ENCODE measurements at regions not wholly inside any gene's neighbourhood (a gene's known extent, or its start where the extent isn't known, plus 50 kb on each side); places are given as distances from the start of the nearest gene placed in this dataset.
"Not testable (repeated sequence)": the region's sequence is repeated elsewhere in the genome, so short reads cannot be mapped to it uniquely, and the experiment has no call there.

DNA sequence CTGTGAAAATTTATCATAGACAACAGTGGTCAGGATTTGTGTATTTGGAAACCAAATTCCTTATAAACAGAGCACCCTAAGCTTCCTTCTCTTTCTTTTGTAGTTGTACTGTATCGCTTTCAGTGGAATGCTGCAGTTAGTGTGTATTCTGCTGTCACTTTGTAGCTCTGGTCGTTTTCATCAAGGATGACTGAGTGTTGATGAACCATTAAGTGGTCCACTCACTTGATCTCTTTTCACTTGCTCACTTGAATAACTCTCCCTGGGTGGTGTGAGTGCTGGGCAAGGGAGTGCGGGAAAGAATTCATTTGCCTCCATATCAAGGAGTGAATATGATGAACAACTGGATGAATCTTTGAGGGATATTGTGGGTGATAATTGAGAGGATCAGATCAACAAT lies 1225.7 kb upstream of the WWC1 start:
- Mint-ChIP-seq H3K4me3 (no peak overlapping the region), H3K27ac (no peak overlapping the region), H3K9me3 (peaks cover 0 to 26% (median 5%) of the 10 kb centered on the region in 6 donors), H3K27me3 (ENCODE audit: low read depth in 3 of 3) (no peaks in the 10 kb centered on the region), H3K36me3 (no peaks in the 10 kb centered on the region), H3K4me1 (no peaks in the 10 kb centered on the region)
- no peak for DNase-seq

DNA sequence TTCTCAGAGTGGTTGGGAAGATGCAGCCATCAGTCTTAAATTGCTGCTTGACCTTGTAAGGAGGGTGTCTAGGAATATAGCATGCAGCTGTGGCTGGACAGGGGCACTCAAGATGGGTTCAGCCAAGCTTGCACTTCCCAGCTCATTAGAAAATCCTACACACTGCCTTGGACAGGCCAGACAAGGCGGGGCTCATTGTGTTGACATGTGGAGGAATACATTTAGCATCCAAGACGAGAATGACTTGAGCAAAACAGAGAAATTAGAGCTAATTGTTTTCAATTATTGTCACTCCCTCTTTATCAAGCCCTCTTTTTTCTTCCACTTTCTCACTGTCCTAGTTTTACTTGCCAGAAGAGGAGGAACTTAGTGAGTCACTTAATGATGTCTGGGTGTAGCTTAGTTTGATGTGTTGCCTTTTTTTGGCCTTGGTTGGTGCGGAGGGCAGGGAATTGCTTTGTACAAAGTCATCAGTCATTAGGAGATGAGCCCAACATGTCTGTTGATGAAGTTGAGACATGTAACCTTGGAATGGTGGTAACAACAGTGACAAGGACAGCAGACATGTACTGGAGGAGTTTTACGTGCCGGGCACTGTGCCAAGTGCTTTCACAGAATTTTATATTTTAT lies 1219.3 kb upstream of the WWC1 start:
- Mint-ChIP-seq H3K9me3 (peaks cover 0 to 31% (median 10%) of the 10 kb centered on the region in 6 donors), H3K27me3 (ENCODE audit: low read depth in 3 of 3) (peaks cover 0 to 2% (median 0%) of the 10 kb centered on the region in 3 donors), H3K4me1 (no peaks in the 10 kb centered on the region), H3K27ac (no peak overlapping the region), H3K4me3 (no peak overlapping the region), H3K36me3 (no peaks in the 10 kb centered on the region)
- DNase-seq = no peak

DNA sequence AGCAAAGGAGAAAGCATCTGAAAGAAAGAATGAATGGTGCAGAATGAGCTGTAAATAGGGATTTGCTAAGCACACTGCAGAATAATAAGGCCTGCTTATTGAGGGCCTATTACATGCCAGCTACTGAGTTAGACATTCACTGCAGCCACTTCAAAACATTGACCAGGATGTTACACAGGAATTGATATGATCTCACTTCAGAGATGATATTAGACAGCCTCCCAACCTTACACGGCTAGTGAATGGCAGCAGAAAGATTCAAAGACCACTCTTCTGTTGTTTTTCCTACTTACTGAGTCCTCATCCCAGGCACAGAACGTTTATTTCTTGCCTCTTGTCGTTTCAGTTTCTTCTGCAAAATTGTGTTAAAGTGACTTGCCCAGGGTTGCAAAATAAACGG lies 1209.9 kb upstream of the WWC1 start:
- H3K27me3 Mint-ChIP-seq (ENCODE audit: low read depth in 3 of 3) = peaks cover 0 to 2% (median 0%) of the 10 kb centered on the region in 3 donors
- no peaks in the 10 kb centered on the region for H3K36me3 Mint-ChIP-seq
- DNase-seq = no peak
- no peaks in the 10 kb centered on the region for H3K4me1 Mint-ChIP-seq
- H3K27ac Mint-ChIP-seq = no peak overlapping the region
- no peak overlapping the region for H3K4me3 Mint-ChIP-seq
- peaks cover 0 to 15% (median 3%) of the 10 kb centered on the region in 6 donors for H3K9me3 Mint-ChIP-seq

GRCh38 chr5:167096816-167097215 lies 1194.6 kb upstream of the WWC1 start:
- Mint-ChIP-seq H3K27ac (no peak overlapping the region), H3K27me3 (ENCODE audit: low read depth in 3 of 3) (peaks cover 0 to 2% (median 0%) of the 10 kb centered on the region in 3 donors), H3K4me1 (no peaks in the 10 kb centered on the region), H3K36me3 (no peaks in the 10 kb centered on the region), H3K4me3 (no peak overlapping the region), H3K9me3 (peaks cover 7 to 37% (median 15%) of the 10 kb centered on the region in 6 donors)
- no peak for DNase-seq

- Mint-ChIP-seq H3K27me3 (ENCODE audit: low read depth in 3 of 3) (peaks cover 0 to 4% (median 0%) of the 10 kb centered on the region in 3 donors), H3K36me3 (no peaks in the 10 kb centered on the region), H3K4me3 (no peak overlapping the region), H3K4me1 (no peaks in the 10 kb centered on the region), H3K27ac (no peak overlapping the region), H3K9me3 (peaks cover 7 to 45% (median 33%) of the 10 kb centered on the region in 6 donors)
- no peak for DNase-seq
Observed at GRCh38 chr5:167104351-167104750, 1187.1 kb upstream of the WWC1 start.

- Mint-ChIP-seq H3K4me3 (no peak overlapping the region), H3K36me3 (no peaks in the 10 kb centered on the region), H3K27ac (no peak overlapping the region), H3K4me1 (no peaks in the 10 kb centered on the region), H3K27me3 (ENCODE audit: low read depth in 3 of 3) (peaks cover 0 to 2% (median 0%) of the 10 kb centered on the region in 3 donors), H3K9me3 (peaks cover 7 to 36% (median 34%) of the 10 kb centered on the region in 6 donors)
- DNase-seq = no peak
Observed at GRCh38 chr5:167105941-167106340, 1185.5 kb upstream of the WWC1 start.

GRCh38 chr5:167107684-167108083 lies 1183.8 kb upstream of the WWC1 start:
- H3K36me3 Mint-ChIP-seq = no peaks in the 10 kb centered on the region
- peaks cover 0 to 2% (median 0%) of the 10 kb centered on the region in 3 donors for H3K27me3 Mint-ChIP-seq (ENCODE audit: low read depth in 3 of 3)
- H3K4me3 Mint-ChIP-seq = no peak overlapping the region
- H3K27ac Mint-ChIP-seq = no peak overlapping the region
- H3K9me3 Mint-ChIP-seq = peaks cover 7 to 44% (median 35%) of the 10 kb centered on the region in 6 donors
- H3K4me1 Mint-ChIP-seq = no peaks in the 10 kb centered on the region
- no peak for DNase-seq

GRCh38 chr5:167108266-167108665 lies 1183.2 kb upstream of the WWC1 start:
- H3K4me1 Mint-ChIP-seq; H3K27me3 Mint-ChIP-seq (ENCODE audit: low read depth in 3 of 3); H3K27ac Mint-ChIP-seq; DNase-seq; H3K36me3 Mint-ChIP-seq; H3K4me3 Mint-ChIP-seq: not testable (repeated sequence)
- peaks cover 8 to 49% (median 35%) of the 10 kb centered on the region in 6 donors for H3K9me3 Mint-ChIP-seq

DNA sequence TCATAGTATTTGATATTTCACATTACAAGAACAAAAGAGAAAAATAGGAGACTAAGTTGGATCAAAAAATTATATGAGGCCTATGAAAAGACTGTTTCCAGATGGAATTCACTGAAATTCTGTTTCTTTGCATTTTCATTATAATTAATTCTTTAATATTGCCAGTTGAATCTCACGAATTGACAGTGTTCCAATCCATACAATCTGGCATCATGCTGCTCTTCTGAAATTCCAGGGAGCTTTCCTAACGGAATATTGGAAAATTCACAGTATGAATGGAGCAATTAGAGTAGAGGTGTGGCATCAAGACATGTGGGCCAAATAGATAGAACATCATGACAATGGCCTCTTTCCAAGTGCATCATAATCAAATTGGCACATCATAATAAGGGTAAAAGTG lies 1178.9 kb upstream of the WWC1 start:
- no peaks in the 10 kb centered on the region for H3K27me3 Mint-ChIP-seq (ENCODE audit: low read depth in 3 of 3)
- H3K9me3 Mint-ChIP-seq = peaks cover 5 to 33% (median 24%) of the 10 kb centered on the region in 6 donors
- H3K4me1 Mint-ChIP-seq = no peaks in the 10 kb centered on the region
- no peak overlapping the region for H3K27ac Mint-ChIP-seq
- no peak for DNase-seq
- H3K36me3 Mint-ChIP-seq = peaks cover 0 to 4% (median 3%) of the 10 kb centered on the region in 3 donors
- no peak overlapping the region for H3K4me3 Mint-ChIP-seq

DNA sequence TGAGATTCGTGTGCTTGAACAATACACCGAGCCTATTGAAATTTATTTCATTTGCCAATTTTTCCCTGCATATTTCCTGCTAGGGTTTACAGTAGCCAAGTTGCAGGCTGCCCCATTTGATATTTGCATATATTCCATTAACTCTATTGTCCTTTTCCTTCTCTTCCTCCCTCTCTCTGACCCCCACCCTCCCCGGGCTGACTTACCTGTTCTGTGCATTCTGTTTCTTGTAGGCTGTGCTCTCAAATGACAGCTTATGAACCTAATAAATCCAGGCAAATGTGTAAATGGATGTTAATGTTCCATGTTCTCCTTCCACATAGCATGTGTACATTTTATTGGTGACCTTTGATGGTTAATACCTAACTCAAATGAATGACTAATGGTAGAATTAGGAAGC lies 1169.2 kb upstream of the WWC1 start:
- H3K36me3 Mint-ChIP-seq = no peaks in the 10 kb centered on the region
- H3K27me3 Mint-ChIP-seq (ENCODE audit: low read depth in 3 of 3) = peaks cover 0 to 3% (median 0%) of the 10 kb centered on the region in 3 donors
- no peak for DNase-seq
- no peak overlapping the region for H3K4me3 Mint-ChIP-seq
- no peak overlapping the region for H3K27ac Mint-ChIP-seq
- peaks cover 10 to 36% (median 21%) of the 10 kb centered on the region in 6 donors for H3K9me3 Mint-ChIP-seq
- no peaks in the 10 kb centered on the region for H3K4me1 Mint-ChIP-seq

DNA sequence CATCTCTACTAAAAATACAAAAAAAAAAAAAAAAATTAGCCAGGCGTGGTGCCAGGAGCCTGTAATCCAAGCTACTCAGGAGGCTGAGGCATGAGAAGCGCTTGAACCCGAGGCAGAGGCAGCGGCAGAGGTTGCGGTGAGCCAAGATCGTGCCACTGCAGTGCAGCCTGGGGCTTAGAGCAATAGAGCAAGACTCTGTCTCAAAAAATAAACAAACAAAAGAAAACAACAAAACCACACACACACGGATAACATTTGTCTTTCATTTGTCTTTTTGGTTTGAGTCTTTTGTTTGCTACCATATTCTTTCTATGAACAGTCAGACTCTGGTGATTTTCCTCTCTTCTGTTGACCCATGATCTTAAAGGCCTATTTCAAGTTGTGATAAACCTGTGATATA lies 1168.3 kb upstream of the WWC1 start:
- Mint-ChIP-seq H3K27me3 (ENCODE audit: low read depth in 3 of 3) (peaks cover 0 to 3% (median 0%) of the 10 kb centered on the region in 3 donors), H3K9me3 (peaks cover 8 to 33% (median 19%) of the 10 kb centered on the region in 6 donors), H3K4me3 (no peak overlapping the region), H3K27ac (no peak overlapping the region), H3K36me3 (no peaks in the 10 kb centered on the region), H3K4me1 (no peaks in the 10 kb centered on the region)
- DNase-seq = no peak

DNA sequence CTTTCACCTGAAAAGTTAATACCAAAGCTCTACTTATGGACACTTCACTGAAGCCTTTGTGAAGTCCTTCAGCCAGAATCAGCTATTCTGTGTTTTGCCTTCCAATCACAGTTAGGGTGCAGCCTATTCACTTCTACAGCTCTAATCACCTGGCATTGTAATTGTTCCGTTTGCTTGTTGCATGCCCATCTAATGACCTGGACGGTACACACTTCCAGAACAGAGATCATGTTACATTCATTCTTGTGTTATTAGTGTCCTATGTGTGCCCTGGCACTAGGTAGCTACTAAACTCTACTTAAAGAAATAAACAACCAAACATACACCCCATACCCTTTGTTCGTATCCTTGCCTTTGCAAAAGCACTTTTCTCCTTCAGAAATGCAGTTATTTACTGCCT lies 1162.9 kb upstream of the WWC1 start:
- Mint-ChIP-seq H3K27ac (no peak overlapping the region), H3K36me3 (no peaks in the 10 kb centered on the region), H3K4me3 (no peak overlapping the region), H3K9me3 (peaks cover 7 to 35% (median 12%) of the 10 kb centered on the region in 6 donors), H3K27me3 (ENCODE audit: low read depth in 3 of 3) (peaks cover 0 to 2% (median 0%) of the 10 kb centered on the region in 3 donors), H3K4me1 (no peaks in the 10 kb centered on the region)
- no peak for DNase-seq

GRCh38 chr5:167140548-167141291 lies 1150.7 kb upstream of the WWC1 start:
- Mint-ChIP-seq H3K4me3 (no peak overlapping the region), H3K27me3 (ENCODE audit: low read depth in 3 of 3) (no peaks in the 10 kb centered on the region), H3K4me1 (no peaks in the 10 kb centered on the region), H3K36me3 (no peaks in the 10 kb centered on the region), H3K27ac (no peak overlapping the region), H3K9me3 (peaks cover 4 to 27% (median 12%) of the 10 kb centered on the region in 6 donors)
- no peak for DNase-seq

- Mint-ChIP-seq H3K4me1 (no peaks in the 10 kb centered on the region), H3K4me3 (no peak overlapping the region), H3K27ac (no peak overlapping the region), H3K9me3 (peaks cover 0 to 14% (median 11%) of the 10 kb centered on the region in 6 donors), H3K36me3 (peaks cover 0 to 4% (median 0%) of the 10 kb centered on the region in 3 donors), H3K27me3 (ENCODE audit: low read depth in 3 of 3) (no peaks in the 10 kb centered on the region)
- no peak for DNase-seq
Observed at GRCh38 chr5:167143716-167144115, 1147.7 kb upstream of the WWC1 start.
